ENCODE measurements at regions not wholly inside any gene's neighbourhood (a gene's known extent, or its start where the extent isn't known, plus 50 kb on each side); places are given as distances from the start of the nearest gene placed in this dataset.
"Not testable (repeated sequence)": the region's sequence is repeated elsewhere in the genome, so short reads cannot be mapped to it uniquely, and the experiment has no call there.

- POLR2A ChIA-PET = no interaction called here
- 100% methylated on average over 1 of the region's 3 CpGs for WGBS (ENCODE audit: insufficient coverage)
Measured at GRCh38 chr7:96910486-96910885, 94.9 kb upstream of the DLX6 start.

GRCh38 chr7:96915029-96915428, 90.3 kb upstream of the DLX6 start:
- Histone ChIP-seq H3K27me3 (replicated peaks in 1 of 2; ENCODE audit: control insufficient read depth in 2 of 2, extremely low read depth in 1 of 2, insufficient read depth in 2 of 2, low read length in 1 of 2) (peaks cover 0 to 3% of the 10 kb centered on the region in 2 experiments), H3K36me3 (ENCODE audit: control insufficient read depth in 2 of 2, extremely low read depth in 1 of 2, insufficient read depth in 1 of 2, low read length in 1 of 2) (no peaks in the 10 kb centered on the region), H3K4me3 (ENCODE audit: control insufficient read depth in 1 of 2, extremely low read depth in 1 of 2, low read length in 1 of 2) (no peak overlapping the region), H3K9me3 (no peaks in the 10 kb centered on the region), H3K4me1 (ENCODE audit: control insufficient read depth in 1 of 2, extremely low read depth in 1 of 2, insufficient read depth in 2 of 2, low read length in 2 of 2) (no peaks in the 10 kb centered on the region), H3K27ac (ENCODE audit: low read length) (no peak overlapping the region)
- H3K4me3 Mint-ChIP-seq = no peak overlapping the region
- no peaks in the 10 kb centered on the region for H3K36me3 Mint-ChIP-seq
- no peaks in the 10 kb centered on the region for H3K4me1 Mint-ChIP-seq
- H3K27me3 Mint-ChIP-seq = peaks cover 9 to 26% of the 10 kb centered on the region in 2 donors
- ATAC-seq (replicated peaks in 1 of 4) = no peak
- no peaks in the 10 kb centered on the region for H3K9me3 Mint-ChIP-seq
- no peak overlapping the region for H3K27ac Mint-ChIP-seq
- WGBS (ENCODE audit: insufficient coverage) = no CpG with 5 or more reads among the region's 1 CpG
- CTCF ChIA-PET = no interaction called here
- no peak for DNase-seq
- POLR2A ChIA-PET = no interaction called here

More at GRCh38 chr7:96910486-96910885, 94.9 kb upstream of the DLX6 start:
- peaks cover 0 to 3% of the 10 kb centered on the region in 2 experiments for H3K27me3 ChIP-seq (replicated peaks in 1 of 2; ENCODE audit: control insufficient read depth in 2 of 2, extremely low read depth in 1 of 2, insufficient read depth in 2 of 2, low read length in 1 of 2)
- CTCF ChIA-PET = no interaction called here
- Mint-ChIP-seq H3K9me3 (no peaks in the 10 kb centered on the region), H3K36me3 (no peaks in the 10 kb centered on the region), H3K27ac (no peak overlapping the region), H3K4me3 (no peak overlapping the region), H3K27me3 (peaks cover 11 to 24% of the 10 kb centered on the region in 2 donors), H3K4me1 (no peaks in the 10 kb centered on the region)
- H3K4me3 ChIP-seq (ENCODE audit: control insufficient read depth in 1 of 2, extremely low read depth in 1 of 2, low read length in 1 of 2) = no peak overlapping the region
- no peaks in the 10 kb centered on the region for H3K9me3 ChIP-seq
- H3K36me3 ChIP-seq (ENCODE audit: control insufficient read depth in 2 of 2, extremely low read depth in 1 of 2, insufficient read depth in 1 of 2, low read length in 1 of 2) = no peaks in the 10 kb centered on the region
- H3K4me1 ChIP-seq (ENCODE audit: control insufficient read depth in 1 of 2, extremely low read depth in 1 of 2, insufficient read depth in 2 of 2, low read length in 2 of 2) = no peaks in the 10 kb centered on the region
- H3K27ac ChIP-seq (ENCODE audit: low read length) = no peak overlapping the region
- DNase-seq = no peak
- no peak for ATAC-seq (replicated peaks in 1 of 4)

GRCh38 chr7:96920064-96920463, 85.3 kb upstream of the DLX6 start:
- ATAC-seq (replicated peaks in 1 of 4) (no peak), DNase-seq (no peak)
- Mint-ChIP-seq H3K9me3 (no peaks in the 10 kb centered on the region), H3K27me3 (peaks cover 24 to 31% of the 10 kb centered on the region in 2 donors), H3K36me3 (no peaks in the 10 kb centered on the region), H3K27ac (no peak overlapping the region), H3K4me1 (no peaks in the 10 kb centered on the region), H3K4me3 (no peak overlapping the region)
- Histone ChIP-seq H3K4me3 (ENCODE audit: control insufficient read depth in 1 of 2, extremely low read depth in 1 of 2, low read length in 1 of 2) (no peak overlapping the region), H3K27me3 (replicated peaks in 1 of 2; ENCODE audit: control insufficient read depth in 2 of 2, extremely low read depth in 1 of 2, insufficient read depth in 2 of 2, low read length in 1 of 2) (peaks cover 0 to 5% of the 10 kb centered on the region in 2 experiments), H3K4me1 (ENCODE audit: control insufficient read depth in 1 of 2, extremely low read depth in 1 of 2, insufficient read depth in 2 of 2, low read length in 2 of 2) (no peaks in the 10 kb centered on the region), H3K36me3 (ENCODE audit: control insufficient read depth in 2 of 2, extremely low read depth in 1 of 2, insufficient read depth in 1 of 2, low read length in 1 of 2) (no peaks in the 10 kb centered on the region), H3K9me3 (no peaks in the 10 kb centered on the region), H3K27ac (ENCODE audit: low read length) (no peak overlapping the region)
- POLR2A ChIA-PET = no interaction called here
- CTCF ChIA-PET = no interaction called here

- ATAC-seq (replicated peaks in 1 of 4) = no peak
- Histone ChIP-seq H3K27ac (ENCODE audit: low read length) (no peak overlapping the region), H3K27me3 (replicated peaks in 1 of 2; ENCODE audit: control insufficient read depth in 2 of 2, extremely low read depth in 1 of 2, insufficient read depth in 2 of 2, low read length in 1 of 2) (peaks cover 0 to 2% of the 10 kb centered on the region in 2 experiments), H3K4me1 (ENCODE audit: control insufficient read depth in 1 of 2, extremely low read depth in 1 of 2, insufficient read depth in 2 of 2, low read length in 2 of 2) (no peaks in the 10 kb centered on the region), H3K36me3 (ENCODE audit: control insufficient read depth in 2 of 2, extremely low read depth in 1 of 2, insufficient read depth in 1 of 2, low read length in 1 of 2) (no peaks in the 10 kb centered on the region), H3K4me3 (ENCODE audit: control insufficient read depth in 1 of 2, extremely low read depth in 1 of 2, low read length in 1 of 2) (no peak overlapping the region), H3K9me3 (no peaks in the 10 kb centered on the region)
- no peaks in the 10 kb centered on the region for H3K4me1 Mint-ChIP-seq
- ChIA-PET POLR2A (no interaction called here), CTCF (no interaction called here)
- H3K4me3 Mint-ChIP-seq = no peak overlapping the region
- no peak for DNase-seq
- WGBS (ENCODE audit: insufficient coverage) = no CpG with 5 or more reads among the region's 1 CpG
- no peaks in the 10 kb centered on the region for H3K9me3 Mint-ChIP-seq
- no peak overlapping the region for H3K27ac Mint-ChIP-seq
- H3K36me3 Mint-ChIP-seq = no peaks in the 10 kb centered on the region
- H3K27me3 Mint-ChIP-seq = peaks cover 22 to 25% of the 10 kb centered on the region in 2 donors
Measured at GRCh38 chr7:96920713-96921112, 84.6 kb upstream of the DLX6 start.

- Histone ChIP-seq H3K9me3 (no peaks in the 10 kb centered on the region), H3K4me3 (ENCODE audit: control insufficient read depth in 1 of 2, extremely low read depth in 1 of 2, low read length in 1 of 2) (no peak overlapping the region), H3K4me1 (ENCODE audit: control insufficient read depth in 1 of 2, extremely low read depth in 1 of 2, insufficient read depth in 2 of 2, low read length in 2 of 2) (no peaks in the 10 kb centered on the region), H3K27me3 (replicated peaks in 1 of 2; ENCODE audit: control insufficient read depth in 2 of 2, extremely low read depth in 1 of 2, insufficient read depth in 2 of 2, low read length in 1 of 2) (peaks cover 0 to 2% of the 10 kb centered on the region in 2 experiments), H3K36me3 (ENCODE audit: control insufficient read depth in 2 of 2, extremely low read depth in 1 of 2, insufficient read depth in 1 of 2, low read length in 1 of 2) (no peaks in the 10 kb centered on the region), H3K27ac (ENCODE audit: low read length) (no peak overlapping the region)
- H3K36me3 Mint-ChIP-seq = no peaks in the 10 kb centered on the region
- no peak for ATAC-seq (replicated peaks in 1 of 4)
- no peak overlapping the region for H3K4me3 Mint-ChIP-seq
- ChIA-PET POLR2A (no interaction called here), CTCF (no interaction called here)
- WGBS (ENCODE audit: insufficient coverage) = 90% methylated on average over 2 of the region's 5 CpGs
- peaks cover 22 to 25% of the 10 kb centered on the region in 2 donors for H3K27me3 Mint-ChIP-seq
- DNase-seq = no peak
- no peaks in the 10 kb centered on the region for H3K9me3 Mint-ChIP-seq
- no peak overlapping the region for H3K27ac Mint-ChIP-seq
- no peaks in the 10 kb centered on the region for H3K4me1 Mint-ChIP-seq
Measured at GRCh38 chr7:96921231-96921630, 84.1 kb upstream of the DLX6 start.

- no peak overlapping the region for H3K27ac ChIP-seq (ENCODE audit: low read length)
- H3K9me3 ChIP-seq = no peaks in the 10 kb centered on the region
- no peaks in the 10 kb centered on the region for H3K4me1 Mint-ChIP-seq
- no peak overlapping the region for H3K27ac Mint-ChIP-seq
- WGBS (ENCODE audit: insufficient coverage) = 86% methylated on average over 1 of the region's 3 CpGs
- H3K9me3 Mint-ChIP-seq = no peaks in the 10 kb centered on the region
- H3K27me3 Mint-ChIP-seq = peaks cover 22 to 30% of the 10 kb centered on the region in 2 donors
- DNase-seq (no peak), ATAC-seq (replicated peaks in 1 of 4) (no peak)
- ChIA-PET POLR2A (no interaction called here), CTCF (no interaction called here)
- no peak overlapping the region for H3K4me3 ChIP-seq (ENCODE audit: control insufficient read depth in 1 of 2, extremely low read depth in 1 of 2, low read length in 1 of 2)
- no peaks in the 10 kb centered on the region for H3K4me1 ChIP-seq (ENCODE audit: control insufficient read depth in 1 of 2, extremely low read depth in 1 of 2, insufficient read depth in 2 of 2, low read length in 2 of 2)
- peaks cover 0 to 3% of the 10 kb centered on the region in 2 experiments for H3K27me3 ChIP-seq (replicated peaks in 1 of 2; ENCODE audit: control insufficient read depth in 2 of 2, extremely low read depth in 1 of 2, insufficient read depth in 2 of 2, low read length in 1 of 2)
- H3K36me3 Mint-ChIP-seq = no peaks in the 10 kb centered on the region
- no peak overlapping the region for H3K4me3 Mint-ChIP-seq
- H3K36me3 ChIP-seq (ENCODE audit: control insufficient read depth in 2 of 2, extremely low read depth in 1 of 2, insufficient read depth in 1 of 2, low read length in 1 of 2) = no peaks in the 10 kb centered on the region
Measured at GRCh38 chr7:96921771-96922170, 83.6 kb upstream of the DLX6 start.

- H3K27ac Mint-ChIP-seq; H3K4me3 ChIP-seq (ENCODE audit: control insufficient read depth in 1 of 2, extremely low read depth in 1 of 2, low read length in 1 of 2); H3K27ac ChIP-seq (ENCODE audit: low read length); H3K4me1 ChIP-seq (ENCODE audit: control insufficient read depth in 1 of 2, extremely low read depth in 1 of 2, insufficient read depth in 2 of 2, low read length in 2 of 2); H3K9me3 ChIP-seq; H3K27me3 ChIP-seq (replicated peaks in 1 of 2; ENCODE audit: control insufficient read depth in 2 of 2, extremely low read depth in 1 of 2, insufficient read depth in 2 of 2, low read length in 1 of 2); H3K36me3 ChIP-seq (ENCODE audit: control insufficient read depth in 2 of 2, extremely low read depth in 1 of 2, insufficient read depth in 1 of 2, low read length in 1 of 2); H3K4me1 Mint-ChIP-seq; H3K4me3 Mint-ChIP-seq; DNase-seq; CTCF ChIA-PET; H3K36me3 Mint-ChIP-seq; H3K9me3 Mint-ChIP-seq; ATAC-seq (replicated peaks in 1 of 4); POLR2A ChIA-PET: not testable (repeated sequence)
- peaks cover 22 to 27% of the 10 kb centered on the region in 2 donors for H3K27me3 Mint-ChIP-seq
Measured at GRCh38 chr7:96923345-96923744, 82.0 kb upstream of the DLX6 start.

Measured in T-cell (primary cell).